ENCODE measurements at regions not wholly inside any gene's neighbourhood (a gene's known extent, or its start where the extent isn't known, plus 50 kb on each side); places are given as distances from the start of the nearest gene placed in this dataset.

GRCh38 chr4:83779103-83780052, 243.5 kb downstream of the GPAT3 start:
- TF ChIP-seq CTCF (IDR thresholded peaks at IDR 0.05): no peak
- no peak for TF ChIP-seq POLR2AphosphoS5 (IDR thresholded peaks at IDR 0.05; ENCODE audit: low read depth, low read length)
- no peak for TF ChIP-seq SIN3A (IDR thresholded peaks at IDR 0.05; ENCODE audit: borderline replicate concordance, insufficient read depth, low read depth, low read length)
